Erythroblast (primary cell): ENCODE measurements at regions not wholly inside any gene's neighbourhood (a gene's known extent, or its start where the extent isn't known, plus 50 kb on each side); places are given as distances from the start of the nearest gene placed in this dataset.

Source experiments
- GATA1 ChIP-seq: IDR thresholded peaks from 2 replicates; pipeline ENCODE4 v1.6.1; 2011; ENCODE audit warnings: low read depth, mild to moderate bottlenecking, control low read depth, low read length, moderate library complexity
- POLR2A ChIP-seq: IDR thresholded peaks from 2 replicates; pipeline ENCODE4 v1.6.1; 2011; ENCODE audit warnings: mild to moderate bottlenecking, low read length

- TF ChIP-seq POLR2A (no peak), GATA1 (no peak)
Measured at GRCh38 chr10:65518379-65518778, 1407.5 kb upstream of the LRRTM3 start.
